SU-DHL-6 (cell line): ENCODE measurements at regions not wholly inside any gene's neighbourhood (a gene's known extent, or its start where the extent isn't known, plus 50 kb on each side); places are given as distances from the start of the nearest gene placed in this dataset.

Experiments used
- CTCF ChIP-seq: fragments of 200-600 bp; sonication (generic); IDR thresholded peaks from one replicate; pipeline ENCODE4 v1.5.1; 2017; ENCODE audit warnings: antibody characterized with exemption, mild to moderate bottlenecking, low read length, moderate library complexity; ENCODE audit not compliant: insufficient read depth, poor library complexity, severe bottlenecking
- EZH2phosphoT487 ChIP-seq: fragments of 200-600 bp; sonication (generic), shearing (Covaris generic); conservative IDR thresholded peaks from 2 replicates; pipeline ENCODE4 v1.6.1; 2018; ENCODE audit warnings: mild to moderate bottlenecking, antibody characterized with exemption, low read length, moderate library complexity, mixed read lengths

GRCh38 chr9:13645557-13645956 lies 366.1 kb upstream of the MPDZ start:
- TF ChIP-seq CTCF (no peak), EZH2phosphoT487 (no peak)
